NOMO-1 treated with dmso at 0.1 percent for 144 hours (cell line): ENCODE measurements at regions not wholly inside any gene's neighbourhood (a gene's known extent, or its start where the extent isn't known, plus 50 kb on each side); places are given as distances from the start of the nearest gene placed in this dataset.
"Not testable (repeated sequence)": the region's sequence is repeated elsewhere in the genome, so short reads cannot be mapped to it uniquely, and the experiment has no call there.

Source experiments
- DNase-seq: peaks from one replicate; lab custom pipeline; 2025; ENCODE audit not compliant: unreplicated experiment; lab: John Stamatoyannopoulos, UW

- not testable (repeated sequence) for DNase-seq
Measured at GRCh38 chr6:67922588-67922987, 712.5 kb upstream of the ADGRB3 start.

- not testable (repeated sequence) for DNase-seq
Measured at GRCh38 chr6:67920040-67920439, 715.0 kb upstream of the ADGRB3 start.

GRCh38 chr6:67916399-67916798, 718.7 kb upstream of the ADGRB3 start:
- no peak for DNase-seq

- DNase-seq: no peak
Measured at GRCh38 chr6:67914419-67914818, 720.7 kb upstream of the ADGRB3 start.

GRCh38 chr6:67909354-67909753, 725.7 kb upstream of the ADGRB3 start:
- no peak for DNase-seq

GRCh38 chr6:67908379-67908778, 726.7 kb upstream of the ADGRB3 start:
- DNase-seq: no peak

GRCh38 chr6:67904735-67905134, 730.3 kb upstream of the ADGRB3 start:
- DNase-seq: not testable (repeated sequence)

- no peak for DNase-seq
Measured at GRCh38 chr6:67898875-67899274, 736.2 kb upstream of the ADGRB3 start.

GRCh38 chr6:67897998-67898607, 737.0 kb upstream of the ADGRB3 start:
- DNase-seq: peak; percentile 26

- no peak for DNase-seq
Measured at GRCh38 chr6:67896476-67896875, 738.6 kb upstream of the ADGRB3 start.

GRCh38 chr6:67889682-67889995, 745.4 kb upstream of the ADGRB3 start:
- DNase-seq: no peak

GRCh38 chr6:67888886-67889681, 746.0 kb upstream of the ADGRB3 start:
- DNase-seq: peak; percentile 24

GRCh38 chr6:67888546-67888885, 746.6 kb upstream of the ADGRB3 start:
- DNase-seq: no peak

- no peak for DNase-seq
Measured at GRCh38 chr6:67887747-67888545, 747.1 kb upstream of the ADGRB3 start.

GRCh38 chr6:67887419-67887746, 747.7 kb upstream of the ADGRB3 start:
- no peak for DNase-seq

GRCh38 chr6:67886840-67887292, 748.2 kb upstream of the ADGRB3 start:
- DNase-seq: no peak

- DNase-seq: no peak
Measured at GRCh38 chr6:67886036-67886707, 748.9 kb upstream of the ADGRB3 start.

GRCh38 chr6:67885081-67886033, 749.7 kb upstream of the ADGRB3 start:
- no peak for DNase-seq

- no peak for DNase-seq
Measured at GRCh38 chr6:67884442-67884841, 750.6 kb upstream of the ADGRB3 start.
